Astrocyte (in vitro differentiated cells and primary cell): ENCODE measurements at regions not wholly inside any gene's neighbourhood (a gene's known extent, or its start where the extent isn't known, plus 50 kb on each side); places are given as distances from the start of the nearest gene placed in this dataset.
"Not testable (repeated sequence)": the region's sequence is repeated elsewhere in the genome, so short reads cannot be mapped to it uniquely, and the experiment has no call there.

ENCODE experiments used
- DNase-seq: peaks from one replicate; pipeline ENCODE4 v3.0.0-alpha.2; 2010; ENCODE audit warnings: low read depth
- FAIRE-seq: peaks from 2 replicates; lab custom pipeline; 2011; peaks lifted over from hg19 to GRCh38; lab: Jason Lieb, UNC
- H2AFZ ChIP-seq: 2 replicates; pipeline ENCODE4 v1.6.0; 2012; ENCODE audit warnings: low read depth, low read length, inconsistent platforms
- H3K27ac ChIP-seq: 2 replicates; pipeline ENCODE4 v1.5.1; 2011; ENCODE audit warnings: low read depth, low read length, inconsistent platforms
- H3K27me3 ChIP-seq: 2 replicates; pipeline ENCODE4 v1.6.0; 2011; ENCODE audit warnings: low read length, inconsistent platforms; ENCODE audit not compliant: insufficient read depth
- H3K36me3 ChIP-seq: 2 replicates; pipeline ENCODE4 v1.5.1; 2011; ENCODE audit warnings: low read length, inconsistent platforms; ENCODE audit not compliant: insufficient read depth
- H3K4me1 ChIP-seq: 2 replicates; pipeline ENCODE4 v1.5.1; 2011; ENCODE audit warnings: low read length, inconsistent platforms; ENCODE audit not compliant: insufficient read depth
- H3K4me2 ChIP-seq: 2 replicates; pipeline ENCODE4 v1.6.0; 2012; ENCODE audit warnings: low read length, inconsistent platforms
- H3K4me3 ChIP-seq: 2 replicates; pipeline ENCODE4 v1.5.1; 2011; ENCODE audit warnings: low read depth, mild to moderate bottlenecking, low read length, inconsistent platforms; ENCODE audit not compliant: insufficient read depth
- H3K79me2 ChIP-seq: 2 replicates; pipeline ENCODE4 v1.6.0; 2012; ENCODE audit warnings: mild to moderate bottlenecking, low read length, inconsistent platforms; ENCODE audit not compliant: insufficient read depth
- H3K9ac ChIP-seq: 2 replicates; pipeline ENCODE4 v1.6.0; 2012; ENCODE audit warnings: mild to moderate bottlenecking, low read length, inconsistent platforms
- H3K9me3 ChIP-seq: 2 replicates; pipeline ENCODE4 v1.5.1; 2012; ENCODE audit warnings: low read depth, mild to moderate bottlenecking, low read length, inconsistent platforms; ENCODE audit not compliant: insufficient read depth
- H4K20me1 ChIP-seq: 2 replicates; pipeline ENCODE4 v1.6.0; 2012; ENCODE audit warnings: low read length, inconsistent platforms; ENCODE audit not compliant: insufficient read depth
- H3K27ac Mint-ChIP-seq: one replicate; pipeline ENCODE4 v1.8.0; 2021; ENCODE audit warnings: mild to moderate bottlenecking, mixed read lengths; ENCODE audit not compliant: unreplicated experiment
- H3K27me3 Mint-ChIP-seq: one replicate; pipeline ENCODE4 v1.8.0; 2021; ENCODE audit warnings: low read depth, mixed read lengths; ENCODE audit not compliant: unreplicated experiment
- H3K36me3 Mint-ChIP-seq: one replicate; pipeline ENCODE4 v1.8.0; 2021; ENCODE audit warnings: low read depth, mixed read lengths; ENCODE audit not compliant: unreplicated experiment
- H3K4me1 Mint-ChIP-seq: one replicate; pipeline ENCODE4 v1.8.0; 2021; ENCODE audit warnings: low read depth, mixed read lengths; ENCODE audit not compliant: unreplicated experiment
- H3K4me3 Mint-ChIP-seq: one replicate; pipeline ENCODE4 v1.8.0; 2021; ENCODE audit warnings: mild to moderate bottlenecking, moderate library complexity, mixed read lengths; ENCODE audit not compliant: unreplicated experiment
- H3K9me3 Mint-ChIP-seq: one replicate; pipeline ENCODE4 v1.8.0; 2021; ENCODE audit warnings: mild to moderate bottlenecking, mixed read lengths; ENCODE audit not compliant: unreplicated experiment
- EZH2 ChIP-seq: IDR thresholded peaks from 2 replicates; pipeline ENCODE4 v1.6.1; 2012; ENCODE audit warnings: mild to moderate bottlenecking, low read length, inconsistent platforms; ENCODE audit not compliant: insufficient read depth
- TF ChIP-seq, protein P1 (sequence below): IDR thresholded peaks from 2 replicates; pipeline ENCODE4 v1.5.1; 2011; ENCODE audit warnings: low read depth, mild to moderate bottlenecking, inconsistent platforms, low read length, moderate library complexity; ENCODE audit not compliant: insufficient read depth

DNA sequence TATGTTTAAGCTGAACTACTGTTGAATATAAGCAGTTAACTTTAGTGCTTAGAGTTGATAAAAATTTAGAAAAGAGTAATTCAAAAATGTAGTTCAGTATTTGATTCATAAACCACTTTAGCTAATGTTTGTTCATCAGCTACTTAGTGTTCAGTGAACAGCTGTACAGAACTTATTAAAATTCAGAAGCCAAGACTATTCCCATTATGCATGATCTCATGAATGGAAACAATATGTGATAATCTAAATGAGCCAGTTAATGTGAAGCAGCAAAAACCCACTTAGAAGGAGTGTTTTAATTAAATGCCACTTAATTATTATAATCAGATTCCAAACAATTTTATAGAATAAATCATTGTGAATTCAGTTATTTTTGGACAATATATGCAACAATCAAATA lies 92.9 kb upstream of the NEGR1 start:
- Histone ChIP-seq H3K36me3 (no peaks in the 10 kb centered on the region), H3K79me2 (no peaks in the 10 kb centered on the region), H3K27ac (no peak overlapping the region), H3K4me1 (no peaks in the 10 kb centered on the region), H3K4me3 (no peak overlapping the region), H3K27me3 (no peaks in the 10 kb centered on the region), H3K4me2 (no peak overlapping the region), H3K9ac (no peak overlapping the region), H2AFZ (no peak overlapping the region), H3K9me3 (no peaks in the 10 kb centered on the region), H4K20me1 (no peaks in the 10 kb centered on the region)
- TF ChIP-seq EZH2: no peak
- TF ChIP-seq, protein P1, sequence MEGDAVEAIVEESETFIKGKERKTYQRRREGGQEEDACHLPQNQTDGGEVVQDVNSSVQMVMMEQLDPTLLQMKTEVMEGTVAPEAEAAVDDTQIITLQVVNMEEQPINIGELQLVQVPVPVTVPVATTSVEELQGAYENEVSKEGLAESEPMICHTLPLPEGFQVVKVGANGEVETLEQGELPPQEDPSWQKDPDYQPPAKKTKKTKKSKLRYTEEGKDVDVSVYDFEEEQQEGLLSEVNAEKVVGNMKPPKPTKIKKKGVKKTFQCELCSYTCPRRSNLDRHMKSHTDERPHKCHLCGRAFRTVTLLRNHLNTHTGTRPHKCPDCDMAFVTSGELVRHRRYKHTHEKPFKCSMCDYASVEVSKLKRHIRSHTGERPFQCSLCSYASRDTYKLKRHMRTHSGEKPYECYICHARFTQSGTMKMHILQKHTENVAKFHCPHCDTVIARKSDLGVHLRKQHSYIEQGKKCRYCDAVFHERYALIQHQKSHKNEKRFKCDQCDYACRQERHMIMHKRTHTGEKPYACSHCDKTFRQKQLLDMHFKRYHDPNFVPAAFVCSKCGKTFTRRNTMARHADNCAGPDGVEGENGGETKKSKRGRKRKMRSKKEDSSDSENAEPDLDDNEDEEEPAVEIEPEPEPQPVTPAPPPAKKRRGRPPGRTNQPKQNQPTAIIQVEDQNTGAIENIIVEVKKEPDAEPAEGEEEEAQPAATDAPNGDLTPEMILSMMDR: no peak
- DNase-seq (no peak), FAIRE-seq (no peak)
- Mint-ChIP-seq H3K9me3 (peaks cover 2% of the 10 kb centered on the region), H3K27me3 (no peaks in the 10 kb centered on the region), H3K36me3 (no peaks in the 10 kb centered on the region), H3K4me3 (no peak overlapping the region), H3K4me1 (peaks cover 3% of the 10 kb centered on the region), H3K27ac (no peak overlapping the region)

DNA sequence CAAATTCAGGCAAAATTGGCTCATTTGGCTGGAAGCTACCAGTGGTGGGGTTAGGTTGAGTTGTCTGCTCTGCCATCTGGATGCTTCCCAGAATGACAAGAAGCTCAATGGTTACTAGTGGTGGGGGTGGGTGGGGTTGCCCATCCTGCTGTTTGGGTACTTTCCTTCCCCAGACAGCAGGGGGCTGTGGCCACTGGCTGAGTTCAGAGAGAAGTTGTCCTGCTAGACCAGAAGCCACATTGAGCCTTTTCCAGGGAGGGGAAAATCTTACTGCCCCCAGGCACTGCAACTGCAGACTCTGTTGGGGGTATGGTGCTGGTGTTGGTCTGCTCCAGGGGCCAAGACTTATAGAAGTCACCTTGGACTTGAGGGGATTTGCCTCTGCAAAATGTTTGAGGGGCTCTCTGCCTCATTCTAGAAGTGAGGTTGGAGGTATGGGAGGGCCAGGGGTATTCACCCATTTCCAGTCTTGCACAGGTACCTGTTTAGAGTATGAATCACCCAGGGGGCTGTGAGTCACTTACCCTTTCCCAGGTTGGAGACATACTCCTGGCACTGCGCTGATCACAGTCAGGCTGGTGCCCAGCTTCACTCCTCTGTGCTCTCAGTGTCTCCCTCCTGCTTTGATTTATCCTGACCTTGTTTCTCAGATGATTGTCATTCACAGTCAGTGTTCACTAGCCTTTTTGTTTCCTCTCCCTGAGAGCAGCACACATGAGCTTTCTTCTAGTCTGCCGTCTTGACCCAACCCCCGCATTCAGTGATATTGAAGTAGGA lies 89.1 kb upstream of the NEGR1 start:
- no peaks in the 10 kb centered on the region for H3K27me3 Mint-ChIP-seq
- Histone ChIP-seq H4K20me1 (no peaks in the 10 kb centered on the region), H3K79me2 (no peaks in the 10 kb centered on the region), H3K27me3 (no peaks in the 10 kb centered on the region), H3K36me3 (no peaks in the 10 kb centered on the region), H3K9ac (no peak overlapping the region), H2AFZ (no peak overlapping the region), H3K4me3 (no peak overlapping the region), H3K4me2 (no peak overlapping the region), H3K9me3 (no peaks in the 10 kb centered on the region), H3K4me1 (no peaks in the 10 kb centered on the region), H3K27ac (no peak overlapping the region)
- peaks cover 5% of the 10 kb centered on the region for H3K4me1 Mint-ChIP-seq
- H3K4me3 Mint-ChIP-seq: no peak overlapping the region
- no peak for TF ChIP-seq EZH2
- TF ChIP-seq, protein P1: no peak
- FAIRE-seq (no peak), DNase-seq (no peak)
- no peaks in the 10 kb centered on the region for H3K36me3 Mint-ChIP-seq
- no peak overlapping the region for H3K27ac Mint-ChIP-seq
- no peaks in the 10 kb centered on the region for H3K9me3 Mint-ChIP-seq

DNA sequence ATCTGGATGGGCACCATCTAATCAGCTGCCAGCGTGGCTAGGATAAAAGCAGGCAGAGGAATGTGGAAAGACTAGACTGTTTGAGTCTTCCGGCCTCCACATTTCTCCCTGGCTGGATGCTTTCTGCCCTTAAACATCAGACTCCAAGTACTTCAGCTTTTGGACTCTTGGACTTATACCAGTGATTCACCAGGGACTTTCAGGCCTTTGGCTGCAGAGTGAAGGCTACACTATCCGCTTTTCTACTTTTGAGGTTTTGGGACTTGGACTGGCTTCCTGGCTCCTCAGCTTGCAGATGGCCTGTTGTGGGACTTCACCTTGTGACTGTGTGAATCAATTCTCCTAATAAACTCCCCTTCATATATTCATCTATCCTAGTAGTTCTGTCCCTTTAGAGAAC lies 88.5 kb upstream of the NEGR1 start:
- H3K4me1 Mint-ChIP-seq, H3K79me2 ChIP-seq, H4K20me1 ChIP-seq, H3K9ac ChIP-seq, H3K27me3 Mint-ChIP-seq, H3K4me1 ChIP-seq, FAIRE-seq, H3K27ac Mint-ChIP-seq, H3K4me3 ChIP-seq, H3K4me3 Mint-ChIP-seq, H3K27ac ChIP-seq, H3K9me3 Mint-ChIP-seq, DNase-seq, H3K36me3 ChIP-seq, H2AFZ ChIP-seq, H3K27me3 ChIP-seq, H3K4me2 ChIP-seq, H3K36me3 Mint-ChIP-seq, H3K9me3 ChIP-seq: not testable (repeated sequence)
